Stimulated activated CD4-positive, alpha-beta T cell treated with anti-CD3 and anti-CD28 coated beads, Interleukin-1b, Interleukin-23, amount 100 ng/mL, for 24 hours (primary cell): ENCODE measurements at regions not wholly inside any gene's neighbourhood (a gene's known extent, or its start where the extent isn't known, plus 50 kb on each side); places are given as distances from the start of the nearest gene placed in this dataset.

Experiments
- DNase-seq, 4 experiments: peaks; one replicate each; pipeline ENCODE4 v3.0.0-alpha.2; 2020; ENCODE audit warnings: low read depth in 4 of 4, low spot score in 1 of 4

- no peak for DNase-seq
These were observed 303.0 kb upstream of the NR2F2 start for GRCh38 chr15:96027501-96027900.

DNA sequence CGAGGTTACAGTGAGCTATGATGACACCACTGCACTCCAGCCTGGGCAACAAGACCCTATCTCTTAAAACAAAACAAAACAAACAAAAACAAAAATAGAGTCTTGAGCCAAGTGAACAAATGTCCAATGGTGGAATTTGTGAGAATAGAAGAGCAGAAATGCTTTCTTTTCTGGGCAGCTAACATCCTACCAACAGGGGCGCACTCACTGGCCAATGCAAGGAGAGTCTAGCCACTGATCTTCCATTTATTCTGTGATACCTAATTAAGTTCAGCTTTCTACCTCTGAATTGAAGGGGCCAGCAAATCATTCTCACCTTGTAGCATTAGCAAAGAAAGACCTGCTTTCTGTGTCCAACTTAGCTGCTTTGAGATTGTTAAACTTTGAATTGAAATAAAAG, 301.9 kb upstream of the NR2F2 start:
- DNase-seq, result no peak

- no peak for DNase-seq
These were observed 301.3 kb upstream of the NR2F2 start for GRCh38 chr15:96029172-96029571.

GRCh38 chr15:96031426-96032110, 298.9 kb upstream of the NR2F2 start:
- DNase-seq, result no peak

- DNase-seq, result no peak
These were observed 295.4 kb upstream of the NR2F2 start for GRCh38 chr15:96035091-96035490.

DNA sequence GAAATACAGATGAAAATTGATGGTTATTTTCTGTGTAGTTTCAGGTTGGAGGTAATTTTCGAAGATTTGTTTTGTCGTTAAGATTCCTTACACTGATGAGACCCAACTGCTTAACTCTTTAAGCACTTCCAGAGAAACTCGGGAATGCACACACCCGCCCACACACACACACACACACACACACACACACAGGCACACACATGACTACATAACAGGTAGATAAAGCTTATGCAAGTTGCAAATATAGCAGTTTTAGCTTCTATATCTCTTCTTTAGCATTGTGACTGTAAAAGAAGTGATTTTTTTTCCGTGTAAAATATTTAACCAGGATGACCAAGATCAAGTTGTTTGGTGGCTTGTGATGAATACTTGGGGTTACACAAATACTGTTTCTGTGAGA, 294.9 kb upstream of the NR2F2 start:
- DNase-seq, result no peak

GRCh38 chr15:96037584-96037983, 292.9 kb upstream of the NR2F2 start:
- DNase-seq, result no peak

GRCh38 chr15:96038131-96038530, 292.4 kb upstream of the NR2F2 start:
- DNase-seq, result no peak

DNA sequence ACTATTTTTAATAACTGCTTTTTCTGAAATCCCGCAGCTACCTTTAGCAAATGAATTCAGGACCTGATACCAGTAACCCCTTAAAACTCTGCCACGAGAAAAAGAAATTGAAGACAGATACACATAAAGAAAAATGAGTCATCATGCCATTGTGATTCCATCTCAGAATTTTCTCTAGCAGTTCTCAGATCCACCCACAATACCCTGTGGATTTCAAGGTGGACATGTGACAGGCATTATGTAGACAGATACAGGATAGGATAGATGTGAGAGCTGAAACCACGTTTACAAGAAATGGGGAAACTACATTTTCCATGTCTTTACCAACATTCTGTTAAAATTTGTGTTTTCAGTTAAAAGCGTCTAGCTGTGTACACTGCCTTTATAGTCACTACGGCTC, 291.9 kb upstream of the NR2F2 start:
- DNase-seq, result no peak

DNA sequence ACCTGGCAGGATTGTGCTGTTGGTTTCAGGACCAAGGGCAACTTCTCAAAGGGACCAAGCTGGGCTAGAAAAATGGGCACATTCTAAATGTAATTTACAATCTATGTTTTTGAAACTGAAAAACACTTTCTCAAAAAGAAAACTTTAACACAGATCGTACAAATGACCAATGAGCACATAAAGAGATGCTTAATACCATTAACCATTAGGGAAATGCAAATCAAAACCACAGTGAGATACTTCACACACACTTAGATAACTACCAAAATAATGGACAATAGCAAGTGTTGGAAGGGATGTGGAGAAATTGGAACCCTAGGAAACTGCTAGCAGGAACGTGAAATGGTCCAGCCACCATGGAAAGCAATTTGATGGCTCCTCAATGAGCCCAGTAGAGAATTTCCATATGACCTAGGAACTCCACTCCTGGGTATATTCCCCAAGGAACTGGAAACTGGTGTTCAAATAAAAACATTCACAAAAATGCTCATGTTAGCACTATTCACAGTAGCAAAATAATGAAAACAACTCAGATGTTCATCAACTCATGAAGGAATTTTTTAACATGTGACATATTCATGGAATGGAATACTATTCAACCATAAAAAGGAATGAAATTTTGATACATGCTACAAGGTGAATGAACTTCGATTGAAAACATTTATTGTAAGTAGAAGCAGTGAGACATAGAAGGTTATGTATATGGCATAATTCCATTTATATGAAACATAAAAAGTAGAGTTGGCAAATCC, 288.3 kb upstream of the NR2F2 start:
- DNase-seq, result no peak

DNA sequence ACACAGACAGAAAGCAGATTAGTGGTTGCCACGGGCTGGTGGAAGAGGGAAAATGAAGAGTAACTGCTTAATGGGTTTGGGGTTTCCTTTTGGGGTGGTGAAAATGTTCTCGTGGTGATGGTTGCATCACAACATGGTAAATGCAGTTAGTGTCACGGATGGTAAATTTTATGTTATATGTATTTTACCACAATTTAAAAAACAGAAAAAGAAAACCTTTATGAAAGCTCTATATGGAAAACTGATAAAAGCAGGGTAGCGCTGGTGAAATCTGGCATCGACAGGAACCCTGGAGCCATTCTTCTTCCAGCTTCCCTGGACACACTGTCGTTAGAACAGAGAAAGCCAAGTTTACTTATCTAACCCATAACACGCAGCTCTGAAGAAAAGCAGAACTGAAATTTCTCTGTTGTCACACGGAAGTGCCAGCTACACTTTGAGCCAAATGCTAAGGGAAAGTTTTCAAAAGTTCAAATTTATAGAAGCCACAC, 287.7 kb upstream of the NR2F2 start:
- no peak for DNase-seq

- DNase-seq, result no peak
These were observed 286.8 kb upstream of the NR2F2 start for GRCh38 chr15:96043591-96044171.

DNA sequence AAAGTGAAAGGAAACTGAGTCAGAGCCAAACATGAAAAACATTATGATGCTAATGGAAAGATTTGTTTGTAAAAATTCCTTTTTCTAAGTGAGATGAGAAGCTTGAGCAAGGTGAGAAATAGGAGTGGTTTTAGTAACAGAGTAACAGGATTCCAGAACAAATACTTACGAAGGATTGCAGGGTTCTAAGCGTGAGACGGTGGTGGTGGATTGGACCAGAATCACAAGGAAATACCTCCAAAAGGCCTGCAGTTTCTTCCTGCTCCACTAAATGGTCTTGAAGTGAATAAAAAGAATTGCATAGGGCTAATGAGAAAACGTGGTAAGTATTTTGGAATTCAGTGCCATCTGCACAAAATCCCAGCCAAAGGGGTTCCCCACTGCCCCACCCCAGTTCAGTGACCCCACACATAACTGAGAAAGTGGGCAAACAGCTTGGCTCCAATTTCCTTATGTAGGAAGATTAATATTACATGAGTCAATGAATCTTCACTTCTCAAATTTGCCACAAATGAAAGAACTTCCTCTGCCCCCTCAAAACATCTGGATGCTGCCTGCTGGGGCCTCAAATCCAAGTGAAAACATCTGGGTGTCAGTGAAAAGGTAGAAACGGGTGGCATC, 283.8 kb upstream of the NR2F2 start:
- DNase-seq, result no peak

DNA sequence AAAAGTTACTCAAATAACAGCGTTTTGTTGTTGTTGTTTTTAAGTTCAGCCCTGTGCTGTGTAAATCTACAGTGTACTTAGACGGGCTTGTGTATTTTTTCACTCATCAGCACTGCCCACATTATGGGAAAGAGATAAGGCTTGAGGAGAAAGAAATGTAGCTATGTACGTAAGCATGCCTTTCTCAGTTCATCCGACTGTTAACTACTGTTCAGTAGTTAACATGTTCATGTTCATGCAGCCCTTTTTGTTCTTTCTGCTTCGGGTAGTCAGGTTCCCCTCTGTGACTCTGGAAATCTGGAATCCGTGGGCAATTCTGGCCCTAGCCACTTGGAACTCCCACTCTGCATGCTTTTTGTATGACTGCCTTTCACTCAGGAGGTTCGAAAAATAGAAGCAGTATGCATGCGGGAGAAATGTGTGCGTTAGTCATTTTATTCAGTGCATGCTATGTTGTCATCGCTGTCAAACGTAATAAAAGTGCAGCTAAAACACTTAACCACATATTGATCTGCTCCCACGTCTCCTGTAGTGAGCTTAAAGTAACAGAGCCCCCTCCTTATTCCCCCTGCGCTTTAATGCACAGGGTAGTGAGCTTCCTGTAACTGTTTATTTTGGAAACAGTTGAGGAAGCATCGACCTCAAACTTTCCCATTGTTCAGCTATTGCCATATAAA, 283.1 kb upstream of the NR2F2 start:
- DNase-seq, result no peak

GRCh38 chr15:96049323-96049722, 281.2 kb upstream of the NR2F2 start:
- DNase-seq, result no peak

- DNase-seq, result no peak
These were observed 280.7 kb upstream of the NR2F2 start for GRCh38 chr15:96049766-96050165.

- no peak for DNase-seq
These were observed 278.9 kb upstream of the NR2F2 start for GRCh38 chr15:96051598-96051997.

- DNase-seq, result no peak
These were observed 278.3 kb upstream of the NR2F2 start for GRCh38 chr15:96052154-96052553.

GRCh38 chr15:96052572-96053030, 277.9 kb upstream of the NR2F2 start:
- DNase-seq, result no peak

DNA sequence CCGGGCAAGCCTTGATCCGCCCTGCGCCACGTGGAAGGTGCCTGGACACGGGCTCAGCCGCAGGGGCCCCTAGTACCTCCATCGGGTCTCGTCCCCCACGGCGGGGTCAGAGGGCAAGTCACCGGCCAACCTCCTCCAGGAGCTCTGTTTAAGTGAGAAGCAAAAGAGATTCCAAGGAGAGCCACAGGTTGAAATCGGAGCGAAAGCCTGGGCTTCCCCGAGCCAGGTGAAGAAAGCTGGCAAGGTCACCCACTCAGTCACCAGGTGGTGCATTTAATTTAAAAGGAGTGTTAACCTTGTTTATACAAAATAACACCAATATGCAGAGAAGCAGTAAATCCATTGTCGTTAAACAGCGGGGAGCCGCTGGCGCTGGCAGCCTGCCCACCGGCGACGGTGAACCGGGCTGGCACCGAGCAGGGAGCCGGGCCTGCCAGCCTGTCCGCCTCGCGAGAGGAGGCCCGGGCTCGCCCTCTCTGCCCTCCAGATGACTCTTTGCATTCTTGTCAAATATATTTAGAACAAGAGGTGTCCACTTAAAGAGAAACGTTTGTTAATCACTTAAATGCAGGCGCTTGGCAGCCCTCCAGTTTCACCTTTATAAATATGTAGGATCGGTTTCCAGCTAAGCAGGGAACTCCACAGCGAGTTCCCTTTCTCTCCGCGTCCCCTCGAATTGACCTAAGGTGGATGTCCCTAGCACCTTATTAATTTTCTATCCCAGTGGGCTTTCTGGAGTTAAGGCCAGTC, 277.3 kb upstream of the NR2F2 start:
- DNase-seq, result no peak
